HEK293T (cell line): ENCODE measurements at regions not wholly inside any gene's neighbourhood (a gene's known extent, or its start where the extent isn't known, plus 50 kb on each side); places are given as distances from the start of the nearest gene placed in this dataset.
"Not testable (repeated sequence)": the region's sequence is repeated elsewhere in the genome, so short reads cannot be mapped to it uniquely, and the experiment has no call there.

Experiments used
- CTCF ChIA-PET: fragments of 350-600 bp; formaldehyde crosslinking; extraction: SDS; loops from one replicate; lab custom pipeline; 2021; ENCODE audit warnings: antibody characterized with exemption, inconsistent platforms; lab: Yijun Ruan, JAX
- POLR2A ChIA-PET: fragments of 350-600 bp; formaldehyde crosslinking; extraction: SDS; loops from one replicate; lab custom pipeline; 2020; ENCODE audit warnings: antibody characterized with exemption, inconsistent platforms; lab: Yijun Ruan, JAX
- DNase-seq: peaks from one replicate; pipeline ENCODE4 v3.0.0; 2012; ENCODE audit warnings: mixed read lengths; ENCODE audit errors: extremely low spot score
- ARNT ChIP-seq: fragments of 450-650 bp; IDR thresholded peaks from 2 replicates; pipeline ENCODE4 v1.6.1; 2017; ENCODE audit warnings: mild to moderate bottlenecking
- BHLHE40 ChIP-seq: fragments of 450-650 bp; IDR thresholded peaks from 2 replicates; pipeline ENCODE4 v1.6.1; 2016; ENCODE audit warnings: mild to moderate bottlenecking, moderate library complexity, borderline replicate concordance
- CTBP1 ChIP-seq: fragments of 450-650 bp; IDR thresholded peaks from 2 replicates; pipeline ENCODE4 v1.6.1; 2016; ENCODE audit warnings: borderline replicate concordance
- ELF4 ChIP-seq: fragments of 450-650 bp; IDR thresholded peaks from 2 replicates; pipeline ENCODE4 v1.6.1; 2017; ENCODE audit warnings: antibody characterized with exemption
- FOXA1 ChIP-seq: fragments of 450-650 bp; IDR thresholded peaks from 2 replicates; pipeline ENCODE4 v1.6.1; 2016; ENCODE audit warnings: mild to moderate bottlenecking
- FOXK2 ChIP-seq: fragments of 450-650 bp; IDR thresholded peaks from 2 replicates; pipeline ENCODE4 v1.6.1; 2016; ENCODE audit warnings: mild to moderate bottlenecking
- FOXM1 ChIP-seq: fragments of 450-650 bp; IDR thresholded peaks from 2 replicates; pipeline ENCODE4 v1.6.1; 2017; ENCODE audit warnings: mild to moderate bottlenecking, borderline replicate concordance
- HDGF ChIP-seq: fragments of 450-650 bp; IDR thresholded peaks from 2 replicates; pipeline ENCODE4 v1.6.1; 2017; ENCODE audit warnings: antibody characterized with exemption, borderline replicate concordance
- L3MBTL2 ChIP-seq: fragments of 450-650 bp; conservative IDR thresholded peaks from 2 replicates; pipeline ENCODE4 v1.6.1; 2016; ENCODE audit warnings: mild to moderate bottlenecking
- LEF1 ChIP-seq: fragments of 450-650 bp; IDR thresholded peaks from 2 replicates; pipeline ENCODE4 v1.6.1; 2017; ENCODE audit warnings: mild to moderate bottlenecking, borderline replicate concordance
- NFRKB ChIP-seq: fragments of 450-650 bp; IDR thresholded peaks from 2 replicates; pipeline ENCODE4 v1.6.1; 2016; ENCODE audit warnings: mild to moderate bottlenecking, moderate library complexity
- PKNOX1 ChIP-seq: fragments of 450-650 bp; IDR thresholded peaks from 2 replicates; pipeline ENCODE4 v1.6.1; 2016
- SP1 ChIP-seq: fragments of 450-650 bp; IDR thresholded peaks from 2 replicates; pipeline ENCODE4 v1.6.1; 2017
- SUZ12 ChIP-seq: fragments of 450-650 bp; IDR thresholded peaks from 2 replicates; pipeline ENCODE4 v1.6.1; 2016; ENCODE audit warnings: mild to moderate bottlenecking
- TARDBP ChIP-seq: fragments of 450-650 bp; IDR thresholded peaks from 2 replicates; pipeline ENCODE4 v1.6.1; 2016
- ZNF384 ChIP-seq: fragments of 450-650 bp; IDR thresholded peaks from 2 replicates; pipeline ENCODE4 v1.6.1; 2016

- no peak for DNase-seq
- ChIA-PET CTCF (no interaction called here), POLR2A (no interaction called here)
- TF ChIP-seq FOXA1 (no peak), ELF4 (no peak), ARNT (no peak), CTBP1 (no peak), HDGF (no peak), BHLHE40 (no peak), TARDBP (no peak), SP1 (no peak)
Observed at GRCh38 chr4:63211776-63212479, 1197.3 kb downstream of the TECRL start.

GRCh38 chr4:63211375-63211774 lies 1197.9 kb downstream of the TECRL start:
- no peak for DNase-seq
- ChIA-PET CTCF (no interaction called here), POLR2A (no interaction called here)
- TF ChIP-seq FOXM1 (no peak), FOXA1 (no peak)

- POLR2A ChIA-PET, DNase-seq: not testable (repeated sequence)
- CTCF ChIA-PET = interaction anchor here (0.7 kb wide), 1 partner anchor 566 kb away, joined by 4 read pairs; no protein-coding TSS in a partner anchor
Observed at GRCh38 chr4:63193029-63193428, 1216.2 kb downstream of the TECRL start.

GRCh38 chr4:63171341-63171740 lies 1237.9 kb downstream of the TECRL start:
- POLR2A ChIA-PET = no interaction called here
- CTCF ChIA-PET = no interaction called here
- DNase-seq = no peak
- TF ChIP-seq ZNF384 (no peak), SUZ12 (no peak), FOXA1 (no peak), CTBP1 (no peak), LEF1 (no peak)

- ChIA-PET POLR2A (no interaction called here), CTCF (no interaction called here)
- TF ChIP-seq FOXA1 = no peak
- no peak for TF ChIP-seq ELF4
- no peak for TF ChIP-seq L3MBTL2
- TF ChIP-seq SUZ12 = no peak
- no peak for TF ChIP-seq FOXK2
- TF ChIP-seq FOXM1 = no peak
- no peak for TF ChIP-seq NFRKB
- no peak for TF ChIP-seq TARDBP
- no peak for TF ChIP-seq PKNOX1
- no peak for TF ChIP-seq BHLHE40
- no peak for DNase-seq
Observed at GRCh38 chr4:63170923-63171322, 1238.3 kb downstream of the TECRL start.

GRCh38 chr4:63169836-63170235 lies 1239.4 kb downstream of the TECRL start:
- ChIA-PET CTCF (no interaction called here), POLR2A (no interaction called here)
- TF ChIP-seq ELF4 (no peak), HDGF (no peak), FOXA1 (no peak), FOXM1 (no peak), L3MBTL2 (no peak), SUZ12 (no peak), BHLHE40 (no peak), FOXK2 (no peak), NFRKB (no peak), LEF1 (no peak), SP1 (no peak)
- DNase-seq = no peak

- ChIA-PET POLR2A (no interaction called here), CTCF (no interaction called here)
- DNase-seq = no peak
- no peak for TF ChIP-seq FOXK2
- no peak for TF ChIP-seq SP1
- TF ChIP-seq ELF4 = no peak
- TF ChIP-seq CTBP1 = no peak
- no peak for TF ChIP-seq LEF1
- no peak for TF ChIP-seq ARNT
- TF ChIP-seq NFRKB = no peak
- TF ChIP-seq ZNF384 = no peak
- TF ChIP-seq SUZ12 = no peak
- no peak for TF ChIP-seq PKNOX1
- no peak for TF ChIP-seq BHLHE40
- TF ChIP-seq FOXA1 = no peak
- no peak for TF ChIP-seq FOXM1
- no peak for TF ChIP-seq TARDBP
- no peak for TF ChIP-seq L3MBTL2
Observed at GRCh38 chr4:63155561-63155960, 1253.7 kb downstream of the TECRL start.
